HG02840 (cell line): ENCODE measurements at regions not wholly inside any gene's neighbourhood (a gene's known extent, or its start where the extent isn't known, plus 50 kb on each side); places are given as distances from the start of the nearest gene placed in this dataset.

Source experiments
- ATAC-seq: cut with Tn5 transposase; IDR thresholded peaks from one replicate; pipeline ENCODE4 v1.9.1; 2021; ENCODE audit warnings: mild to moderate bottlenecking, moderate library complexity, moderate number of reproducible peaks; ENCODE audit not compliant: unreplicated experiment, low FRiP score

DNA sequence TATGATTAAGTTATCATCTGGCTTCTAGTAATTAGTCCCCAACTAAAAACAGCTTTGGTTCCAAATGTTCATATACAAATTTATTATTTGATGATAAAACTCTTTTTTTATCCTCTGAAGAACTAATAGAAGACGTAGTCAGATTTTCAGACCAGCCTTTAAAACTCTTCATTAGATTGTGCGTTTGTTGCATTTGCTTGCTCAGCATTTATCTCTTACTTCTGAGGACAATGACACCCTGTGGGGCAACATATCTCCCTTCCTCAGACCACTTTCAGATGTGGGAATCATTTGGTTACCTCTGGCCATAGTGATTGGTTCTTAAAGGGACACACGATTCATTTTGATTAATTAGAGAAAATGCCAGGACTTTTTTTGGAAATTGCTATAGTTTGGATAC is 481.8 kb downstream of the HAO1 start:
- no peak for ATAC-seq

DNA sequence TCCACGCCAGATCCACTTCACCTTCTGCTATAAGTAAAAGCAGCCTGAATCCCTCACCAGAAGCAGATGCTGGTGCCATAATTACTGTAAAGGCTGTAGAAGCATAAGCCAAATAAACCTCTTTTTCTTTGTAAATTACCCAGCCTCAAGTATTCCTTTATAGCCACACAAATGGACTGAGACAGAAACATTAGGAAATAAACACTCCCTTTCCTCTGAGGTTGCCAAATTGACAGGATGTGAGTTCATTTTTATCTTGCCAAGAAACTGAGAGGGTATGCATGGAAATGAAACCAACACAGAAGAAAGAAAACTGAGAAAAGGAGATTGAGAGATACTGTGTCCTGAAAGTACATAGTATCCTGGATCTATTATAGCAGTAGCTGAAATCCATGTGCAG is 481.2 kb downstream of the HAO1 start:
- no peak for ATAC-seq

DNA sequence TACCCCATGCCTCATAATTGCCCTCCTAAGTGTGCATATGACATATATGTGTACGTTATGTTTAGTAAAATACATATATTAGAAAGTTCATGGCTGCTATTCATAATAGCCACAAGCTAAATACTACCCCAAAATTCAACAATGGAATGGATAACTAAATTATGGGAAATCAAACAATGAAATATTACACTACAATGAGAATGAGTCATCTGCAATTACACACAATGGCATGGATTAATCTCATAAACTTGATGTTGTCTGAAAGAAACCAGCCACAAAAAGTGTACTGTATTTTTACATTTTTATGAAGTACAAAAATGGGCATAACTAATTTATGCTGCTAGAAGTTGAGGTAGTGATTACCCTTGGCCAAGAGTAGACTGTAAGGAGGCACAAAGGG is 477.0 kb downstream of the HAO1 start:
- no peak for ATAC-seq

DNA sequence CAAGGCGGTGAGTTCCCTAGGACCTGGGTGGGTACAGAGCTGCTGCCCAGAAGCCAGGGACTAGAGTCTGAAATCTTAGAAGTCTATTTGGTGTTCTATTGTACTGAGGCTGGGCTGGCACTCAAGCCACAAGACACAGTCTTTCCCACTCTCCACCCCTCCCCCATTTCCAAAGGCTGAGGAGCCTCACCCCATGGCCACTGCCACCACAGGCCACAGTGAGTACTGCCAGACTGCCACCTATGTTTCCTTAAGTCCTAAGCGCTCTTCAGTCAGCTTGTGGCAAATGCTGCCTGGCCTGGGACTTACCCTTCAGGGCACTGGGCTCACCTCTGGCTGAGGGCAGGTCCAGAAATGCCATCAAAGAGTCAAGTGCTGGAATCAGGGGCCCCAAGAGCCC is 469.3 kb downstream of the HAO1 start:
- ATAC-seq, result no peak

DNA sequence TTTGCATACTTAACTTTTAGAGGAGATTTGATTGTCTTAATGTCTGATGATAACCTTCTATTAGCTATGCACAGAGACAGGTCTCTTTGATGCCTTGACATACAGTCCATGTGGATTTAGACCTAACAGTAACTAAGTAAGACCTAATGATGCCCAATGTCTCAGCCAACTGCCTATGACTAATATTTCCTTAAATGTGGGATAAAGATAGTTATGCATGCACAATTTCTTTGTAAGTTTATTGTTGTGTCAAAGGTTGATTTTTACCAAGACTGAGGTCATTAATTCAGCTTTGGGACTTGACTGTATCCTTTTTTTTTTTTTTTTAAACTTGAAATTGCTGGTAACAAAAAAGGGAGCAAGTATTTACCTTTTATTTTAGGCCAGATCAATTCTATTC is 450.0 kb downstream of the HAO1 start:
- ATAC-seq, result no peak

DNA sequence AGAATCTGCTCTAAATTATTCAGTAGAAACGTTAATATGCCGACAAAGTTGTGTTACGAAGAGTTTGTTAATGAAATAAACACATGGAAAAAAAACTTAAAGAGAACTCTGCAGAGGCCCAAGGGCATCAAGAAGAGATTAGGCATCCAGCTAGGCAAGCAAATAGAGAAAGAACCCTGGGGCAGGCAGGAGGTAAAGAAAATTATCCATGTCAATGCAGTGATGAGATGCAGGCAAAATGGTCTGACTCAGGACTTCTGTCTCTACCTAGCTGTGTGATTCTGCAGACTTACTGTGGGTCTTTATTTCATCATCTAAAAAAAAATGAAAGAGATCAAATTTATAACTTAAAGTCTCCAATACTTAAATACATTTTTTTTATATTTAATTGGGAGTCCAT is 448.0 kb downstream of the HAO1 start:
- ATAC-seq, result no peak

DNA sequence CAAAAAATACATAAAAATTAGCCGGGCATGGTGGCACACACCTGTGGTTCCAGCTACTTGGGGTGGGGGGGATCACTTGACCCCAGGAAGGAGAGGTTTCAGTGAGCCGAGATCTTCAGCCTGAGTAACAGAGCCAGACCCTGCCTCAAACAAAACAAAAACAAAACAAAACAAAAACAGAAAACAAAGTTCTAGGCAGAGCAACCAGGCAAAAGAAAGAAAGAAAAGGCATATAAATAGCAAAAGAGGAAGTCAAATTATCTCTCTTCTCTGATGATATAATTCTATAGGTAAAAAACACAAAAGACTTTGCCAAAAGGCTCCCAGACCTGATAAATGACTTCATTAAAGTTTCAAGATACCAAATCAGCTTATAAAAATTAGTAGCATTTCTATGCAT is 446.9 kb downstream of the HAO1 start:
- no peak for ATAC-seq

DNA sequence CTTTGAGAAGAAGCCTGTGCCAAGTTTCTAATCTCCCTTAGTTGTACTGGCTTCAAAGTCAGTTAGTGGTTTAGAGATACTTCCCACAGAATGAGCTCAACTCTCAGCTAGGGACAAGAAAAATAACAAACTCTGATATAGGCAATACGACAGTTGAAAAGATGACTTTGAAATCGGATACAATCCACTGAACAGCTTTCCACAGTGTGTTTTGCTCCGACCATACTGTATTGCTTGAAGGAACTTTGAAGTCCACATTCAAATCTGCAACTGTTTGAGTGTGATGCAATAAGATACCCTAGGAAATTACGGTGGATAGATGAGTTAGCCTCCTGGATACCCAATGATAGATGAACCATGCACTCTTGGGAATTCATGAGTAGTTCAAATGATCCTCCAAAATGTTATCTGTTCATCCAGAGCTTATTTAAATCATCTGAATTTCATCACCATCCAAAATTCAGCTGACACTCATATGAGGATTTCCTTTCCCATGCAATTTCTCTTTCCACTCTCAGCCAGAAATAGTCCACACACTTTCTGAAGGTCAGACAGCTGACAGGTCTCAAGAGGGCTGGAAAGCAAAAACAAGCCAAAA is 443.8 kb downstream of the HAO1 start:
- ATAC-seq, result no peak

DNA sequence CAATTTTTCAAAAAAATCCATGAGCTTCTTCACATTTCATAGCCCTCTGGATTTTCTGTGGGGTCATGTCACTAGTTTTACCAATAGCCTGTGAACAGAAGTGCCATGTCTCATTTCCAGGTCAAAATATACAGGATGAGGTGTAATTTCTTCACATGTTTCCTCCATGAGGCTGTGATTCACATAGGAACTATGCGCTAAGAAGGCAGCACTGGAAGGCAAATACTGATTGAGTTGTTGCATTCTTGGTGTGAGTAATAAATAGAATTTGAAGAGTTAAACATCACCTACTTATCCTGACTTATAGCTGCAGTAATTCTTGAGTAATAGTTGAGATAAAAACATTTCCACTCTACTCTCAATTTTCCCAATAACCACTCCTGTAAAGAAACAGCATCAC is 442.3 kb downstream of the HAO1 start:
- no peak for ATAC-seq

DNA sequence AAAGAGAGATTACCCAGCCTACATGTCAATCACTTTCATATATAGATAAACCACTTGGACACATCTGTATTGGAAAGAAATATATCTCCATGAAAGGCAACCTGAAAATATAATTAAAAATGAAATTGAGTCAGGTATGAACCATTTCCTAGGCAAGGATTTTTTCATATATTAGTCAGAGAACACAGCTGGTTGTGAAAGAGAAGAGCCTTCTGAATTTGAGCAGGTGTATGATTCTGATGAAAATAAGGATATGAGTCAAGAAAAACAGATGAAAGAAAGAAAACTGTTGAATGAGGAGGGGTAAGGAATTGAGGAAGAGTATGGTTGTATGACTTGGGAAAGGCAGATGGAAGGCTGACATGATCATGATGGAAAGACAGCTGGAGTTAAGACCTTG is 441.1 kb downstream of the HAO1 start:
- ATAC-seq, result no peak

DNA sequence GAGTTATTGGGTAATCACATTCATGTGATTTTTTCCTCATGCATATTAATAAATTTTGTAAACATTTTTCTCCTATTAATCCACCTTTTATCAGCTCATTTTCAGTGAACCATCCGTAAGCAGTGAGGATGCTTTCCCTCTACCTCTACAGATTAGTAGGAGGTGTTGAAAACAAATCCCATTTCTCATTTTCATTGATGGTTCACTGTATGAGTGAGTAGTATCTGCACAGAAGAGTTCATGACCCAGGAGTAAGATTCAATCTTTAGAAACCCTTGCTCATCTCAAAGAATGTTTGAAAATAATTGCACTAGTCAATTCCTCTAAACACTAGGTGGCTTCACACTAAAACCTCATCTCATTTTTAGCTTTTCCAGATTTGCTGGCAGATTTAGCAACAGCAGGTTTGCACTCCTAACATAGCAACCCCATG is 440.0 kb downstream of the HAO1 start:
- no peak for ATAC-seq

DNA sequence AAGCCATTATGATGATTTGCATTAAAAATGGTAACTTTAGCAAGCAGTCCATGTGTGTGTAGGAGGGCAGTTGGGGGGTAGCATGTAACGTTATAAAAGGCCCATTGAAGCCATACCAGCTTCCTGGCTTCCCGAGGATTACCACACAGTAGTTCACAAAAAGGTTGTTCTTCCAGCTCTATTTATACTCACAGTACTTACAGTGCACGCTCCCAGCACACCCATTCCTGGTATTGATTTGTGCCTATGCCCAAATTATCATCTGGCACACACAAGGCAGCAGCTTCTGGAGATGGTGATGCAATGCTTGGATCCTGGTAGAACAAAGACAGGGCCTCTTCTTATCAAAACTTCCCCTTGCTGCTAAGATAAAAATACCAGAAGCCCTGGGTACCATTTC is 436.8 kb downstream of the HAO1 start:
- no peak for ATAC-seq

DNA sequence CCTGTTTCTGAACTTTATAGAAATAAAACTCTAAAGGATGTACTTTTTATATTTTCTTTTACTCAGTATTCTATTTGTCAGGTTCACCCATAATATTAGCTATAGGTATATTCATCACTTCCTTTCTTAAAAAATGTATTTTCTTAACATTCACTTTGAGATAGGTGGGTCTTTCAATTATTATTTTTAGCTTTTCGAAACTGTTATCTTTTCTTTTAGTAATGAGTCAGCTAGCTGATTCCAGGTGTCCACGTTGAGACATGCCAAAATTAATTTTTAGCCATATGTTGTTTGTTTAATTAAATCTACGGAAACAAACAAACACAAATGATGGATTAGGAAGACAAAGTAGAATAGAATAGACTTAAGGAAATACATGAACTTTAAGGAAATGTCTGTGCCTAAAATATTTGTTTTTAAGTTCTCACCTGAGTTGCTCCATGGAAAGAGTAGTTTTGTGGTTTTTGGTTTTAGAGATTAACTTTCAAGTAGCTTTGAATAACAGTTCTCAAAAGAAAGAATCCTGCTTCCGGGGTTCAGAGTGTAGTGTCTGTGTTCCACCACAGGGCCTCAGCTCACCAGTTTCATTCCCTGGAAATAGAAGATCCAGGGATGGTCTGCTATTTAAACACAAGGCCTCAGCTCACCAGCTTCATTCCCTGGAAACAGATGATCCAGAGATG is 435.0 kb downstream of the HAO1 start:
- ATAC-seq, result no peak

DNA sequence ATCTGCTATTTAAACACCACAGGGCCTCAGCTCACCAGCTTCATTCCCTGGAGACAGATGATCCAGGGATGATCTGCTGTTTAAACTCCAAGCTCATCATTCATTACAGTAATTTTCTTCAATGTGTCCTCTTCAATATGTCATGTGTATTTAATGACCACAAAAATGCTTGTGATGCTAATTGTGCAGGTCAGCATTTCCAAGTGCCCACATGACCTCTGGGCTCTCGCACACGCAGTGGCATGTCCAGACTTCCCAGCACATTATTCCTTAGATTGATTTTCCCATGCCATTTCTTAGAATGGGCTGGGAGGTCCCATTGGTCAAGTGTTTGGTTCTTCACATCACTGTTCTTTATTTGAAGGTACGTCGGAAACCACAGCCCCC is 434.4 kb downstream of the HAO1 start:
- ATAC-seq, result no peak

DNA sequence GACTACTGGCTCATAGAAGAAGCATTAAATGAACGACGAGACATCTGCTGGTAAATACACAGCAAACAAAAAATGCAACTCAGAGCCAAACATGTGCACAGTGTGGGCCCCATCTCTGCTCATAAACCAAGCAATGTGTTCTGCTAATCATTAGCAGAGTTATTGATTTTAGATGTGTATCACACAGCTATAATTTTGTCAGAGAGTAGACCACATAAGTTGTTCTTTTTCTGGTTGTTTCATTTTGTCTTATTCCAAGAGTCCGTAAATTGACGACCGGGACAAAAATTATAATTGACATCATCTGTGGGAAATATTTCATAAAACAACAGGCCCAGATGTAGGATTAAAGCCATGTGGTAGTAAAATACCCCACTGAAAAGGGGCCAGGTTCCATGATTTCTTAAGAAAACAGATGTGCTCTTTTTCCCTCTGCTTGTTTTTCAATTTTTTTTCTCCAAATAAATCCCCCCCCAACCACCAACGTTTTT is 423.6 kb downstream of the HAO1 start:
- no peak for ATAC-seq

DNA sequence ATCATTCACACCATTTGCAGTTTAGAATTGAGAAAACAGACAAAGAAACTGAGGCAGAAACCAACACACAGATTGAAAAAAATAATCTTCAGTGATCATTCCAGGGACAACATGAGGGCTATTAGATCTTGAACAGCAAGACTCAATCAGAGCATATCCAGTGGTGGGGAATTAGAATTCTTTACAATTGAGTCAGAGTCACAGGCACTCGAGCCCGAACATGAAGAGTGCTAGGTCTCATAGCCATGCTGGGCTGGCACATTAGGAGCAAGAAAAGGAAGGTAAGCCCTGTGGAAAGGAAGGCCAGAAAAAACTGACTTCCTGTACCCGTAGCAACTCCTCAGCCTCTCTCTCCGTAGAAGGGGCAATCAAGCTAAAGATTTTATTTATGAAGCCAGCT is 419.9 kb downstream of the HAO1 start:
- ATAC-seq, result no peak

DNA sequence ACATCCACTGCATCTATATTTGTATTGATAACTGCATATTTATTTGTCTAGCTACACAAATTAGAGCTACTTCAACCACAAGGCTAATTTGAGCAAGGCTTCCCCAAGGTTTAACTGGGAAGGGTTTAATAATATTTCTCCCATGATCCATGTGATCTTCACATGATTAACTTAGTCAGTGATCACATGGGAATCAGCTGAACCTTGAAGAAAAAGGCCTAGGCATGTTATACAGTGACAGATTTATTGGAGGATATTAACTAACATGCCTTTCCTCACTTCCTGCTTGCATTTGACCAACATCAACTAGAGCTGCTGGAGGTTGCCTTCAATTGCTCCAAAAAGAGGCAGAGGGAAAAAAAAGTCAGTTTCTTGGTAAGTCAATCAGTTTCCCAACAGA is 417.0 kb downstream of the HAO1 start:
- no peak for ATAC-seq

DNA sequence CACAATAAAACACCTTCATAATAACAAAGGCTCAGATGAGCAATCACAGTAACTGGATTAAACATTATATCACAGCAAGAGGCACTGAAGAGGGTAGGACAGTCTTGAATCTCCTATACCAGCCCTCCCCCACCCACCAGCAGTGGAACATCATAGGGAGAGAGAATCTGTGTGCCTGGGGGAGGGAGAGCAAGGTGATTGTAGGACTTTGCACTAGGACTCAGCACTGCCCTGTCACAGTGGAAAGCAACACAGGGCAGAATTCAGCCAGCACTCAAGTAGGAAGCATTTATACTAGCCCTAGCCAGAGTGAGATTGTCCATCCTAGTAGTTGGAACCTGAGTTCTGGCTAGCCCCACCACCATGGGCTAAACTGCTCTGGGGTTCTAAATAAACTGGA is 400.2 kb downstream of the HAO1 start:
- no peak for ATAC-seq

DNA sequence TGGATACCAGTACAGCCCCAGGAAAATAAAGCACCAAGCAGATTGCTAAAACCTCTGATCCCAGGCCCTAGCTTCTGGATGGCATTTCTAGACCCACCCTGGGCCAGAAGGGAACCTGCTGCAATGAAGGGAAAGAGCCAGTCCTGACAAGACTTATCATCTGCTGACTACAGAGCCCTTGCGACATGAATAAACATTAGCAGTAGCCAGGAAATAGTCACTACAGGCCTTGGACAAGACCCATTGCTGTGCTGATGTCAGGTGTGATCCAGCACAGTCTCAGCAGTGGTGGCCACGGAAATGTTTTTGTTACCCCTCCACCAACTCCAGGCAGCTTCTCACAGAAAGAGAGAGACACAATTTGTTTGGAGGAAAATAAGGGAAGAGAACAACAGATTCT is 399.3 kb downstream of the HAO1 start:
- ATAC-seq, result no peak

DNA sequence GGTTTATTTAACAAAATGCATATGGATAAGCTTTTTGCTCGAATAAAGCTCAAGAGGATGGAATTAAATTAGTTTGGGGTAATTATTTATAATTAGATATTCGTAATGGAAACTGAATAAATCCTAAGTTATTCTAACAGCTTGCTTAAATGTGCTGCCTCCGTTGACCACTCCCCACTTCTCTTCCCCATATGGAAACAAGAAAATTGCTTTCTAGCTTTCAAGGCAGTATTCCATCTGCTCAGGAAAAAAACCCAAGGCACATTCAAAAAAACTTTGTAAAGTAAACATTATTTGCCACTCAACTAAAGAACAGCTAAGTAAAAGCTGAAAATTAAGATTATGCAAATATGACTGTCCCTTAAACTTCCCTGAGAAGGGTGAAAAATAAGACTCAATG is 369.2 kb downstream of the HAO1 start:
- ATAC-seq, result no peak

DNA sequence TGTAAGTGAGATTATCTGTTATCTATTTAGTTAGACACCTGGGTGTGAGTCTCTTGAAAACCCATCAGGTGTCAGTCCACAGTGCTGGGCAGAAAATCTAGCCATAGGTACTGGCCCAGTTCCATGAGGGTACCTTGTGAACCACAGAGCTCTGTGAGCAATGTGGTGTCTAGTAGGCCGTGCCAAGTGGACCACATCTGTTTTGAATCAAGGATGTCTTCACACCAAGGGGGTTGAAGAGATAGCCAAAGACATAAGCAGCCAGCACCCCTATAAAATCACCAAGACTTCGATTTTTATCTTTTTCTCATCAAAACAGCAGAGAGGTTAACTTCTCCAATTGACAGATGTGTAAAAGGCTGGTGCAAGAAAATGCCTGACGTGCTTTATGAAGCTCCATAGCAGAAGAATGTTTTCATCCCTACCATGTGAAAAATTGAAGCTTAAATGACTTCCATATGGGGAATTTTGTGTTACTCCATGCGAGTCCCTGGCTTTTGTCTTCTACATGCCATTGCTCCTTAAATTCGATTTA is 368.7 kb downstream of the HAO1 start:
- ATAC-seq, result no peak

DNA sequence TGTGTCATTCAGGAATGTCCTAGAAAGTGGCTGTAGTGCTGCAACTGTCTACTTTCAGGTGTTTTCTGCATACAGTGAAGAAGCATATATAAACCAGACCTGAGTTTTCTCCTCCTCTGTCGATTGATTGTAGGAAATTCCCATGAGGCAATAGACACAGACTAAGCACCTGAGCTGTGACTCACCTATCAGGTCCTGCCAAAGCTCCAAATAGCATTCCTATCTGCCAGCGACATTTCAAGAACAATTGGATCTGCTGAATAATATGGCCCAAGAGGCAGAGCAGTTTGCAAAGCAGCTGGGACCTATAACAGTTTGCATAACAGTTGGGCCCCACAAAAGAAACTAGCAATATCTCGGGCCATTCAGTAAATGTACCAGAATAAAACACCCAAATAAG is 360.4 kb downstream of the HAO1 start:
- ATAC-seq, result no peak
